GF-D8 (cell line): ENCODE measurements at regions not wholly inside any gene's neighbourhood (a gene's known extent, or its start where the extent isn't known, plus 50 kb on each side); places are given as distances from the start of the nearest gene placed in this dataset.
"Not testable (repeated sequence)": the region's sequence is repeated elsewhere in the genome, so short reads cannot be mapped to it uniquely, and the experiment has no call there.

Experiments used
- DNase-seq: peaks from one replicate; lab custom pipeline; 2025; lab: John Stamatoyannopoulos, UW

GRCh38 chr3:124138148-124138547 lies 146.2 kb upstream of the ROPN1 start:
- DNase-seq = no peak

DNA sequence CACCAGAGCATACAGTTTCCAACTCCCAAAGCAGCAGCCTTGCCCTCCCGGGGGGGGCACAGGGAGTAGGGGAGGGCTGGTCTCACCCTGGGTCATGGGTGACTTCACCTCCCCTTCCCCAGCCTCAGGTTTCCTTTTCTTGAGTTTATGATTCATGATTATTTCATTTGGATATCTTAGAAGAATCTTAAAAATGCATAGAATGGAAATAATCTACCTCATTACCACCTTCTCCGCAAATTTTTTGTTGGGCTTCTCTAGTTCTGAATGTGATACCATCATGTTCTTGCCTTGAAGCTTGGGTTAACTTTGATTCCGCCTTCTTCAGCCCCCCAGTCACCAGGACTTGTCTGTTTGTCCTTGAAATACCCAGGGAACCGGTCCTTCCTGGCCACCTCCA lies 148.8 kb upstream of the ROPN1 start:
- no peak for DNase-seq

DNA sequence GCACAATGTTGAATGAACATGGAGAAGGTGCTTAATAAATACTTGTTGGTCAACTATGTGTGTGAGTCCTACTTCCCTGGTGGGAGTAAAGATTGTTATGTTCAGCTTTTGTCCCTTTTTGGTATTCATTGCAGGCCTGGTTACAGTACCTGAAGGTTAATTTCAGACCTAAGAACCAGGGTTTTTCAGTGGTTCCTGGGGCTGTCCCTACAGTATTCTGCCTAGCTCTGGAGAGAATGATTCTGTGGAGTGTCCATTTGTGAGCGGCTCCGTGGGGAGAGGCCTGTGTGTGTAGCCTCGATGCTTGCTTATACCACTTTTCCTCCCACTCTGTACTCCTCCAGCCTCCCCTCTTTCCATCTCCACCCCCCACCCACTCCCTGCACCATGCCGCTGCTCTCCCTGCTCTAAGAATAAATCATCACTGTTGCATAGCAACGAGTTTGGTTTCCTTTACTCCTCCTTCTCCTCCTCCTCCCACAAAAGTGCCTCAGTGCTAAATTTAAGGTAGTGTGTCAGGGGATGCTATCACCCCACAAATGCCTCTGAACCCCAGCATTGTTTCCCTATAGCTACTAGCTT lies 150.6 kb upstream of the ROPN1 start:
- no peak for DNase-seq

DNA sequence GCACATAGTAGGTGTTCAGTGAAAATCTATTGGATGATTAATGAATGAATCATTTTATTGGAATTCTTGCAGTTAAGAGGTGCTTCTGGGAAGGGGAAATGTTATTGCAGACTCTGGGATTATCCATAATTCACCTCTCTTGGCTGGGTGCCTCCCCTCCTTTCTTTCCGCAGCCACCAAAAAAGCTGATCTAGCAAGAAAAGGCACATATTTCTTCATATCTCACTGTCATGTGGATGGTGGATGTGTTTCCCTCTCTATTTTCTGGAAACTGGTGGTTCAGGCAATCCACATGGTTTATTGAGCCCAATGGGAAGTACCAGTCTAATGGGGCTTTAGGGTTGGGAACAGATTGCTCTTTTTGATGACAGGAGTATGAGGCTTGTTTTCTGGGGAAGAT lies 151.1 kb upstream of the ROPN1 start:
- DNase-seq = no peak

DNA sequence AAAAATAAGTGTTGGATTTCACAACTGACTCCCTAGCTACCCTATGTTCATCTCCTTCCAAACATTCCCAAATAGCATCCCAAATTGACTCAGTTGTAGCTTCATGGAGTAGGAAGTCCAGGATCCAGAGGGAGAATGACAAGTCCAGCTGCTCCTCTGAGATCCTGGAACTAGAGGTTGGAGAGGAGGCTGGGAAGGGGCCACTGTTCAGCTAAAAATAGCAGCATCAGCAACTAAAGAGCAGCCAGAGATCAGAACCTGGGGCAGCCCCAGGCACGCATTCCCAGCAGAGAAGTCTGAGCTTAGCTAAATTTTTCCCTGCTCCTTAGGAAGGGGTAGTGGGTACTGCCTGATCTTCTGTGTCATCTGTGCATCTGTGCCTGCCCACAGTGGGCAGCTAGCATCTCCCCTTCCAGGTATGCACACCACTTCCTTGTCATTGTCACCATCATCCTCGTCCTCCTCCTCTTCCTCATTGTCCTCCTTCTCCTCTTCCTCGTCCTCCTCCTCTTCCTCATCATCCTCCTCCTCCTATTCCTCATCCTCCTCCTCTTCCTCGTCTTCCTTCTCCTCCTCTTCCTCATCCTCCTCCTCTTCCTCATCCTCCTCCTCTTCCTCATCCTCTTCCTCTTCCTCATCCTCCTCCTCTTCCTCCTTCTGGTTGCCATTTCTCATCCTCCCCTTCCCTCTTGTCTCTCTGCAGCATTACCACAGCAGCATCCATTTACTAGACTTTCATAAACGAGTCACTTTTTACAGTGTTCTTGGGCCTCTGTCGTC lies 152.3 kb upstream of the ROPN1 start:
- no peak for DNase-seq

GRCh38 chr3:124147429-124147828 lies 155.5 kb upstream of the ROPN1 start:
- DNase-seq = no peak

GRCh38 chr3:124147946-124148345 lies 156.0 kb upstream of the ROPN1 start:
- no peak for DNase-seq

GRCh38 chr3:124149081-124149480 lies 157.2 kb upstream of the ROPN1 start:
- DNase-seq = no peak

GRCh38 chr3:124149771-124150170 lies 157.8 kb upstream of the ROPN1 start:
- no peak for DNase-seq

- not testable (repeated sequence) for DNase-seq
Measured at GRCh38 chr3:124152891-124153290, 161.0 kb upstream of the ROPN1 start.

- DNase-seq = no peak
Measured at GRCh38 chr3:124156866-124157712, 165.2 kb upstream of the ROPN1 start.

DNA sequence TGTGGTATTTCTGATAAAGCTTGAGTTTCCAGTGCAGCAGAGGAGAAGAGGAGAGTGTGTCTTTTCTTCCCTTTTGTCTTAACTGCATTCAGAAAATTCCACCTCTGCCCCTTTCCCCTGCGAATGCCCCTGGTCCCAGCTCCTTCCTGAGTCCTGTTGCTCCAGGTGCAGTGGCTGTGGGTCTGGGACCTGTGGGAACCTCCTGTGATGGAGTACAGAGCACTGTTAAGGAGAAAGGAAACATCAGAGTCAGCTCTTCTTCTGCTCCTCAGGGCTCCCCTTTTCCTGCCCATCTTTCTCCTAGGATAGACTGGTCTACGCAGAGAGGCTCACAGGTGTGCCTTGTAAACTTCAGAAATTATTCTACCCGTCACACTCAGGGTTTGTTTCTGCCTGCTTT lies 165.8 kb upstream of the ROPN1 start:
- no peak for DNase-seq

- no peak for DNase-seq
Measured at GRCh38 chr3:124158168-124158881, 166.4 kb upstream of the ROPN1 start.

GRCh38 chr3:124161448-124161847 lies 169.5 kb upstream of the ROPN1 start:
- DNase-seq = no peak

DNA sequence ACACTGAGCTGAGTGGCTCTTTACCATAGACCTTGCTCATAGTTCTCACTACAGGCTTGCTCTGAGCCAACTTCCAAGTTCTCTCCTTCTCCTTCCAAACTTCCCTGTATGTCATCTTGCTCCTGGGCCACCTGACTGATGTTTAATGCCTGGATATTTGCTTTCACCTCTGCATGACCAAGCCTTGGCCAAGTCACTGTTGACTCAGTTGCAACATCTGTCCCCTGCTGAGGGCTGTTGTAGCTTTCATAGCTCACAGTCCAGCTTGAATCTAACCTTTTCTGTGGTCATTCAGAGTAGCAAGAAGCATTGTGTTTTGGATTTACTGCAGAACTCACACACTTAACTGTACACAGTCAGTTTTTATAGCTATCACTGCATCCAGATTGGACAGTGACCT lies 171.8 kb upstream of the ROPN1 start:
- no peak for DNase-seq

DNA sequence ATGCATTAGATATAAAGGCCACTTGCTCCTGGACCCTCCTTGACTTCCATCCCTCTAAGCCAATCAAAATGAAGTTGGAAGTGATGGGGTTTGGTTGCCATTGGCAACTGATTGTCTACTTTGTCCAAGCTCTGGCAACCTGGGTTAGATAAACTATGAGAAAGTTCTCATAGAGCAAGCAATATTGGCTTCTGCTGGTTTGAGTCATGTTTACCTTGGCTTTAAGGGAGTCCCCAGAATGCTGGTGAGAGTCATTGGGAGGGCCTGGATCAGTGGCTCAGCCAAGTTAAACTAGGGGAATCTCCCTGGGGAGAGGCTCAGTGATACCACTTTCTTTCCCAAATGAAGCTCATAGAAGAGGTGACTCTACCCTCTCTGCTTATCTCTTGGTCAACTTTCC lies 176.3 kb upstream of the ROPN1 start:
- DNase-seq = no peak

- no peak for DNase-seq
Measured at GRCh38 chr3:124172283-124172682, 180.4 kb upstream of the ROPN1 start.

DNA sequence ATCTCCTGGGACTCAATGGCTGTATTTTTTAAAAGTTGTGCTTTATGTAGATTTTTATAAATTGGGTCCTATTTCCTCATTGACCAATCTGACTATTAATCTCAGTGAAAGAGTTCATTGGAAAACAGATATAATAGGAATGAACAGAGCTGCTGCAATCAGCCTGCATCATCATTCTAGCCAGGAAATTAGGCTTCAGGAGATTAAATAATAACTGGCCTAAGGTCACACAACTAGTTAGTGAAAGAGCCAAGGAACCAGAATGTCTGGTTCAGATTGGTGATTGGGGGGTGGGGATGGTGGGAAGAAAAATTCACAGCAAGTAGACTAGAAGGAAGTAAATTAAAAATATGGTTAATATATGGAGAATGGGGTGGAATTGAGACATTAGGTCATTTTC lies 180.9 kb upstream of the ROPN1 start:
- no peak for DNase-seq

GRCh38 chr3:124174476-124174875 lies 182.6 kb upstream of the ROPN1 start:
- DNase-seq = no peak

GRCh38 chr3:124174910-124175874 lies 183.3 kb upstream of the ROPN1 start:
- DNase-seq = no peak

- DNase-seq = no peak
Measured at GRCh38 chr3:124177071-124177470, 185.1 kb upstream of the ROPN1 start.
